Ascending aorta (tissue), 2 donors: ENCODE measurements at regions not wholly inside any gene's neighbourhood (a gene's known extent, or its start where the extent isn't known, plus 50 kb on each side); places are given as distances from the start of the nearest gene placed in this dataset.

ENCODE experiments used
- DNase-seq, 2 donors: peaks; one replicate each; pipeline ENCODE4 v3.0.0-alpha.2; 2019; ENCODE audit warnings: low spot score in 2 of 2
- H3K27ac ChIP-seq, 2 donors: fragments of 200-600 bp; sonication (generic); one replicate each; pipeline ENCODE4 v1.5.1; 2016 to 2017; ENCODE audit warnings: mild to moderate bottlenecking in 1 of 2
- H3K27me3 ChIP-seq: fragments of 200-600 bp; sonication (generic); one replicate; pipeline ENCODE4 v1.5.1; 2017
- H3K36me3 ChIP-seq, 2 donors: fragments of 200-600 bp; sonication (generic); one replicate each; pipeline ENCODE4 v1.5.1; 2016
- H3K4me1 ChIP-seq, 2 donors: fragments of 200-600 bp; sonication (generic); one replicate each; pipeline ENCODE4 v1.5.1; 2016 to 2017; ENCODE audit warnings: mild to moderate bottlenecking in 1 of 2
- H3K4me3 ChIP-seq, 2 donors: fragments of 200-600 bp; sonication (generic); one replicate each; pipeline ENCODE4 v1.5.1; 2016 to 2017; ENCODE audit warnings: mild to moderate bottlenecking in 1 of 2
- H3K9me3 ChIP-seq, 2 donors: fragments of 200-600 bp; sonication (generic); one replicate each; pipeline ENCODE4 v1.5.1; 2016
- CTCF ChIP-seq, 3 experiments: fragments of 200-600 bp in 2 of 3; fragments of 450-650 bp in 1 of 3; sonication (generic) in 2 of 3; IDR thresholded peaks; one replicate each; pipeline ENCODE4 v1.5.1; 2016 to 2019; ENCODE audit warnings: antibody characterized with exemption in 3 of 3, mild to moderate bottlenecking in 1 of 3, moderate library complexity in 1 of 3
- intact Hi-C: fragments of 100-400 bp; cut with DNase I; formaldehyde crosslinking; loops from one replicate; pipeline ENCODE4 v1.15.1; 2023

GRCh38 chr5:166881802-166882201, 1409.6 kb upstream of the WWC1 start:
- Histone ChIP-seq H3K27me3 (no peaks in the 10 kb centered on the region), H3K27ac (no peak overlapping the region), H3K4me3 (no peak overlapping the region), H3K4me1 (no peaks in the 10 kb centered on the region), H3K9me3 (no peaks in the 10 kb centered on the region), H3K36me3 (no peaks in the 10 kb centered on the region)
- no peak for TF ChIP-seq CTCF (IDR thresholded peaks at IDR 0.05)
- intact Hi-C loops: no loop called here
- no peak for DNase-seq

GRCh38 chr5:166883016-166883415, 1408.4 kb upstream of the WWC1 start:
- Histone ChIP-seq H3K36me3 (no peaks in the 10 kb centered on the region), H3K9me3 (no peaks in the 10 kb centered on the region), H3K4me3 (no peak overlapping the region), H3K27ac (no peak overlapping the region), H3K27me3 (no peaks in the 10 kb centered on the region), H3K4me1 (no peaks in the 10 kb centered on the region)
- DNase-seq: no peak
- no peak for TF ChIP-seq CTCF (IDR thresholded peaks at IDR 0.05)
- intact Hi-C loops: no loop called here

- Histone ChIP-seq H3K4me1 (no peaks in the 10 kb centered on the region), H3K4me3 (no peak overlapping the region), H3K9me3 (no peaks in the 10 kb centered on the region), H3K27me3 (no peaks in the 10 kb centered on the region), H3K36me3 (no peaks in the 10 kb centered on the region), H3K27ac (no peak overlapping the region)
- no peak for DNase-seq
- no peak for TF ChIP-seq CTCF (IDR thresholded peaks at IDR 0.05)
- intact Hi-C loops: no loop called here
Measured at GRCh38 chr5:166898166-166898565, 1393.3 kb upstream of the WWC1 start.

GRCh38 chr5:166899343-166899742, 1392.1 kb upstream of the WWC1 start:
- Histone ChIP-seq H3K27ac (no peak overlapping the region), H3K4me3 (no peak overlapping the region), H3K36me3 (no peaks in the 10 kb centered on the region), H3K9me3 (no peaks in the 10 kb centered on the region), H3K4me1 (no peaks in the 10 kb centered on the region), H3K27me3 (no peaks in the 10 kb centered on the region)
- TF ChIP-seq CTCF (IDR thresholded peaks at IDR 0.05): no peak
- intact Hi-C loops: no loop called here
- DNase-seq: no peak

GRCh38 chr5:166904571-166904970, 1386.9 kb upstream of the WWC1 start:
- no peak for DNase-seq
- Histone ChIP-seq H3K27me3 (no peaks in the 10 kb centered on the region), H3K4me3 (no peak overlapping the region), H3K36me3 (no peaks in the 10 kb centered on the region), H3K4me1 (no peaks in the 10 kb centered on the region), H3K9me3 (no peaks in the 10 kb centered on the region), H3K27ac (no peak overlapping the region)
- intact Hi-C loops: no loop called here
- no peak for TF ChIP-seq CTCF (IDR thresholded peaks at IDR 0.05)

- Histone ChIP-seq H3K36me3 (no peaks in the 10 kb centered on the region), H3K27me3 (no peaks in the 10 kb centered on the region), H3K4me3 (no peak overlapping the region), H3K9me3 (no peaks in the 10 kb centered on the region), H3K4me1 (no peaks in the 10 kb centered on the region), H3K27ac (no peak overlapping the region)
- intact Hi-C loops: no loop called here
- DNase-seq: no peak
- TF ChIP-seq CTCF (IDR thresholded peaks at IDR 0.05): no peak
Measured at GRCh38 chr5:166906991-166907713, 1384.3 kb upstream of the WWC1 start.
